ENCODE measurements at regions not wholly inside any gene's neighbourhood (a gene's known extent, or its start where the extent isn't known, plus 50 kb on each side); places are given as distances from the start of the nearest gene placed in this dataset.

- TF ChIP-seq CTCF (IDR thresholded peaks at IDR 0.05) (no peak), POLR2A (IDR thresholded peaks at IDR 0.05) (no peak)
Observed at GRCh38 chr20:57843941-57844625, 134.3 kb upstream of the PMEPA1 start.
